ENCODE measurements at regions not wholly inside any gene's neighbourhood (a gene's known extent, or its start where the extent isn't known, plus 50 kb on each side); places are given as distances from the start of the nearest gene placed in this dataset.
"Not testable (repeated sequence)": the region's sequence is repeated elsewhere in the genome, so short reads cannot be mapped to it uniquely, and the experiment has no call there.

DNA sequence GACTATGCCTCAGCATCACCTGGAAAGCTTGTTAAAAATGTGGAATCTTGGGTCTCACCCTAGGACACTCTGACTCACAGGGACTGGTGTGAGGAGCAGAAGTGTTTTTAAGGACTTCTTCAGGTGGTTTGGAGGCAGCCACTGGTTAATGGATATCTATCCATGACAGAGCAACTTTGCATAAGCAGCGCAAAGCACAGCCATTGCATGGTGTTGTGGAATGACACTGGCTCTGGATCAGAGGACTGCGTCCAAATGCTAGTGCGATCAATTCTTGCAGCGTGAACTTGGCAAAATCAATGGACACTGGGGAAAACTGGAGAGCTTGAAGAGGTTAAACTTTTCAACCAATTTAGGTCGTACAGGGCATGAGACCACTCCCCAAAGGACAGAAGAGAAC is 116.8 kb upstream of the FAM78B start:
- no peaks in the 10 kb centered on the region for H3K4me1 ChIP-seq (ENCODE audit: insufficient read depth, low read length)
- no peak overlapping the region for H3K9ac ChIP-seq (ENCODE audit: low read depth, low read length)
- no peaks in the 10 kb centered on the region; the same call in 1 of the 2 replicates for H3K36me3 ChIP-seq (ENCODE audit: insufficient read depth, low read length)

DNA sequence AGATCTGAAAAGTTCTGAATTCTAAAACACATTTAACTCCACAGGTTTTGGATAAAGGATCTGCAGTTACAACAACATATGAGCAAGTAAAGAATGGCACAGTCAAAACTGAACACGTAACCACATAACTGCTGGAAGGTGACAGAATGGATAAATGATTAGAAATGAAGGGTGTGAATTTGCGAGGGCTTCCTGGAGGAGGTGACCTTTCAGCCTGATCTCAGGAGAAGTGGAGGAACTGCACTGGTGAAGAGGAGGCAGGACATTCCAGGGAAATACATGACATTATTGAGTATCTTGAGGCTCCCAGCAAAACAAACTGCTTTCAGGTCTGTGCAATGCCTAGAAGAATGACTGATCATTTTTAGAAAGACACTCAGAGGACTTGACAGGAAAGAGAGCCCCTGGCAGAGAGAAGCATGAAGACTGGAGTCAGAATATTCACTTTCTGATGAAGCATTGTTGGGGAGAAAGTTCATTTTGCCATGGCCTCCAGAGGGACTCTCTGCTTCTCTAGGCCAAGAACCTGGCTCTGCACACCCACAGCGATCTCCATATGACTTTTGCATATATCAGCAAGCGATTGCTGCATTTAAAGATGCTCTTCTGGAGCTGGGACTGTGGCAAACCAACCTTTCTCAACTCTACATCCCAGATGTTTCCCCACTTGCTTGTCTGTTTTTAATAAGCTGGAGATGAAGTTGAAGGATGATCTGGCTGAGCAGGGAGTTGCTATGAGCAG is 122.7 kb upstream of the FAM78B start:
- Histone ChIP-seq H3K36me3 (ENCODE audit: insufficient read depth, low read length) (no peaks in the 10 kb centered on the region), H3K9me3 (ENCODE audit: control insufficient read depth, insufficient read depth, low read length) (no peaks in the 10 kb centered on the region), H3K9ac (ENCODE audit: low read depth, low read length) (no peak overlapping the region), H3K4me1 (ENCODE audit: insufficient read depth, low read length) (no peaks in the 10 kb centered on the region)

More for the DNA sequence above, 116.8 kb upstream of the FAM78B start:
- no peaks in the 10 kb centered on the region for H3K9me3 ChIP-seq (ENCODE audit: control insufficient read depth, insufficient read depth, low read length)

DNA sequence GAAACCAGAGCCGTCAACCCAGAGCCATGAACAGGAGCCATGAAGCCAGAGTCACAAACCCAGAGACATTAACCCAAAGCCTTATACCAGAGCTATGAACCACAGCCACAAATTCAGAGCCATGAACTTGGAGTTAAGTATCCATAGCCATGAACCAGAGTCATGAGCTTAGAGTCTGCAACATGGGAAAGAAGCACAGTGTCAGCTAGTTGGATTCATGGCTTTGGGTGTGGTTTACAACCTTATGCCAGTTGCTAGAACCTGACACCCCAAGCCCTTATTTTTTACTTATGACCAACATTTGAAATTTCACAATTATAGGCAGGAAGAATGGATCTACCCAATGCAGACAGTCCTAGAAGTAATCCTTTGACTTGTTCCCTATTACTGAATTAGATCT is 128.9 kb upstream of the FAM78B start:
- Histone ChIP-seq H3K9me3 (ENCODE audit: control insufficient read depth, insufficient read depth, low read length) (no peaks in the 10 kb centered on the region), H3K9ac (ENCODE audit: low read depth, low read length) (no peak overlapping the region), H3K4me1 (ENCODE audit: insufficient read depth, low read length) (no peaks in the 10 kb centered on the region), H3K36me3 (ENCODE audit: insufficient read depth, low read length) (no peaks in the 10 kb centered on the region)

DNA sequence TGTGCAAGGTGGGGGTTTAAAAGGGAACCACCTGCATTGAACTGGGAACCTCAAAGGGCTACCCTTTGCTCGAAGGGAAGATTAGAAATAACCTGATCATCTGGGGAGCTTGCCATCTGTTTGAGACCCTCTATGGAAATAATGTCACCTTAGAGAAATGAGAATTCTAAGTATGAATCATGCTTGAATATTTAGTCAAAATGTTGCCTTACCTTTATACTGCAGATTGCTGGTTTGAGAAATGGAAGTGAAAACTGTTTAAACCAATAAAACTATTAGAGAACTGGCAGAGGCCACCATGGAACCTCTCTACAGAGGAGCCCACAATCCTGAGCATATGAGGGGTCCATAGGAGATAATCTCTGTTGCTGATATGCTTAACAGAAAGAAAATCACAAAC is 131.2 kb upstream of the FAM78B start:
- Histone ChIP-seq H3K9ac (ENCODE audit: low read depth, low read length) (no peak overlapping the region), H3K4me1 (ENCODE audit: insufficient read depth, low read length) (no peaks in the 10 kb centered on the region), H3K9me3 (ENCODE audit: control insufficient read depth, insufficient read depth, low read length) (no peaks in the 10 kb centered on the region), H3K36me3 (ENCODE audit: insufficient read depth, low read length) (no peaks in the 10 kb centered on the region)

DNA sequence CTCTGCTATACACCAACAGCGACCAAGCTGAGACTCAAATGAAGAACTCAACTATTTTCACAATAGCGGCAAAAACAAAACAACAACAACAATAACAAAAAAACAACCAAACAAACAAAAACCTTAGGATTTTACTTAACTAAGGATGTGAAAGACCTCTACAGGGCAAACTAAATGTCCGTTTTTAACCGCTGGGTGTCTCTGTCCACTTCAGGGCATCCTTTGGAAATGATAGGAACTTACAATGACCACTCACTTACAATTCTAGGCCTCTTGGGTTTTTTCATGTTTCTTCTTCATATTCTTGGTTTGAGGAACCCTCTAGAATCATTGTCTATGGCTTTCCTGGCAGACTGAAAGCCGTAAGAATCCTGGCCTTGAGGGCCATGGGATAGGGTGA is 134.0 kb upstream of the FAM78B start:
- no peaks in the 10 kb centered on the region; the same call in 1 of the 2 replicates for H3K4me1 ChIP-seq (ENCODE audit: insufficient read depth, low read length)

DNA sequence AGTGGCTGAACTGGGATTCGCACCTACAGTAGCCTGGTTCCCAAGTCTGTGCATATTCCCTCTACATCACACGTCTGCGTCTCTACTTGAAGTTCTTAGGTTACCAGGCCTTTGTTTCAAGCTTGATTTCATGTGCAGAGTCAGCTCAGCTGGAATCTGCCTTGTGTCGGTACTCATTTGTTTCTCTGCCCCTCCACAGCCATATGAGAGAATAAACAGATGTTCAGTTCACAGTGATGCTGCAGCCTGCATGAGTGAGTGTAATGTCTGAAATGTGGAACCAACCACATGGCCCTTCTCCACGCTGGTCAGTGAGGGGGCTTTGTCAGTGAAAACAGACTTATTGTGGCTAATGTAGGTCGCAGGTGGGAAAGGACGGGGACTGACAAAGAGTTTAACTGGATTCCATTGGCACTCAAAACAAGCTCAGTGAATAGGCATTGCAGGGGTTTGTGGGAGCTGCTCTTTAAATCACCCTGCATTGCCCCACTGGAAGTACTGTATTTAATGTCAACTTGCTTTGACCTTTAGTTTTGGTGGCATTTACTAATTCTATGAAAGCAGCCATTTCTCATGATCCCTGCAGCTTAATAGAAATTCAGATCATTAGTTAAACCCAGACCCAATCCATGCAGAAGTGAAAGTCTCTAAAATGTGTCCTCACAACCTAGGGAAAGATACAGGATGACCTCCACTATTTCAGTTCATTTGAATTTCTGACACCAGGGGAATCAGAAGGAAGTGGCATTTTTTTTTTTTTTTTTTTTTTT is 136.4 kb upstream of the FAM78B start:
- Histone ChIP-seq H3K9me3 (ENCODE audit: control insufficient read depth, insufficient read depth, low read length) (no peaks in the 10 kb centered on the region), H3K4me1 (ENCODE audit: insufficient read depth, low read length) (no peaks in the 10 kb centered on the region; the same call in 1 of the 2 replicates), H3K9ac (ENCODE audit: low read depth, low read length) (no peak overlapping the region), H3K36me3 (ENCODE audit: insufficient read depth, low read length) (no peaks in the 10 kb centered on the region)

More for the DNA sequence above, 134.0 kb upstream of the FAM78B start:
- H3K9me3 ChIP-seq (ENCODE audit: control insufficient read depth, insufficient read depth, low read length) = no peaks in the 10 kb centered on the region
- H3K9ac ChIP-seq (ENCODE audit: low read depth, low read length) = no peak overlapping the region
- no peaks in the 10 kb centered on the region for H3K36me3 ChIP-seq (ENCODE audit: insufficient read depth, low read length)

DNA sequence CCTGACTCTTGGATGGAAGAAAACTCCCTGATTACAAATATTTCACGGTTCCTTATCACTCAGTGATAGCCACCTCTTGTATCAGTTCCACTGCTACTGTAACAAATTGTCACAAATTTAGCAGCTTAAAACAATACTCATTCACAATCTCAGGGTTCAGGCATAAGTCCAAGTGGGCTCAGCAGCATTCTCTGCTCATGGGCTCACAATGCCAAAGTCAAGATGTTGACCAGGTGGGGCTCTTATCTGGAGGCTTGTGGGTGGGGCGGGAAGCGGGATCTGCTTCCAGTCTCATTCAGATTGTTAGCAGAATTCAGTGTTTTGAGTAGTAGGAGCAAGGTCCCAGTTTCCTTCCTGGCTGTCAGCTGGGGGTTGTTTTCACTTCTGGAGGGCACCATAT is 137.3 kb upstream of the FAM78B start:
- Histone ChIP-seq H3K9me3 (ENCODE audit: control insufficient read depth, insufficient read depth, low read length) (no peaks in the 10 kb centered on the region), H3K36me3 (ENCODE audit: insufficient read depth, low read length) (no peaks in the 10 kb centered on the region), H3K4me1 (ENCODE audit: insufficient read depth, low read length) (no peaks in the 10 kb centered on the region; the same call in 1 of the 2 replicates), H3K9ac (ENCODE audit: low read depth, low read length) (no peak overlapping the region)

DNA sequence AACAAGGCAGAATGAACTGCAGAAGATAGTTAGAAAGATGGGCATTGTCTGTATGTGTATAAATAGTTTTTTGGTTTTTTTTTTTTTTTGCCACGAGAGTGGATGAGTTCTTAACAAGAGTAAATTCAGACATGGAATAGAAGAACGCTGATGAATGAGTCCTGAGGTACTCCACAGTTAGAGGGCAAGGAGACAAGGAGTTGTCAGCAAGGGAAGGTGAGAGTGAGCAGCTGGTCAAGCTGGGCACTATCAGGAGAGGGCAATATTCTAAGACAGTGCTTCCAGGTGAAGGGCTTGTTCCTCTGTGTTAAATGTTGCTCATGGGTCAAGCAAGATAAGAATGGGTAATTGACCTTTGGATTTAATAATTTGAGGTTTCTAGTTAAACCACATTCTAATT is 138.6 kb upstream of the FAM78B start:
- no peaks in the 10 kb centered on the region for H3K36me3 ChIP-seq (ENCODE audit: insufficient read depth, low read length)
- no peak overlapping the region for H3K9ac ChIP-seq (ENCODE audit: low read depth, low read length)
- no peaks in the 10 kb centered on the region; the same call in 1 of the 2 replicates for H3K4me1 ChIP-seq (ENCODE audit: insufficient read depth, low read length)
- no peaks in the 10 kb centered on the region for H3K9me3 ChIP-seq (ENCODE audit: control insufficient read depth, insufficient read depth, low read length)

DNA sequence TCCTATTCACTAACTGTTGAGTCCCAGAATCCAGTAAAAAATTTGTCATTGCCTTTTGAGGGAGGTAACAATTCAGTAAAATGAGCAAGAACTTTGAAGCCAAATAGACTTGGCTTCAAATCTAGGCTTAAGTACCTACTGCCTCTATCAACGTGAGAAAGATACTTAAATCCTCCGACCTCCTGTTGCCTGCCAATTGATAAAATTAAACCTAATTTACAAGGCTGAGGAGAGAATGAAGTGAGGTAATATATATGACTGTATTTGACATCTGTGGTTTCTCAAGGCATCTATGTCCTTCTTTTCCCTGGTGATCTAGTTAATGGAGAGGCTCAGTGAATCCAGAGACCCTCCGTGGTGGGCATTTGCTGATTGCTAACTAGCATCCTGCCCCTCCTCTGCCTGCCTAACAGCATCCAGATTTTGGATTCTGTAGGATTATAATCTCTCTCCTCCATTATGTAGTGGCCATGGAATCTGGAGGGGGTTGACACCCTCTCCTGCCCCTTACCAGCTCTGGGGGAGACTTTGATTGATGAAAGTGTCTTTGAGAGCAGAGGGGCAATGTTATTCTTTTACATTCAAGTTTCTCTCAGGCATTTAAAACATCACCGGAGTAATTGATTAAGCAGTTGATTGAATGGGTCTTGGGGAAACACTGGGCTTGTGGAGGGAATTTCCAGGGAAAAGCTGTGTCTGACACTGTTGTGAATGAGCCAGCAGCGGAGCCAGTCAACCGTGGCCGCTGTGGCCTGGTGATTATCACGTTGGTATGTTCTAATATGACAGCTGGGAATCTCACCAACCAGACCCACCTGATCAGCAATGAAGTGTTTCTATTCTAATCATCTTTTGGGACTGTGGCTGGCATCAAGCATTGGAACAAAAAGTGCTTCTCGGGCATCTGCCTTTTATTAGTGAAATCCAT is 140.7 kb upstream of the FAM78B start:
- no peaks in the 10 kb centered on the region for H3K36me3 ChIP-seq (ENCODE audit: insufficient read depth, low read length)
- no peaks in the 10 kb centered on the region; the same call in 1 of the 2 replicates for H3K4me1 ChIP-seq (ENCODE audit: insufficient read depth, low read length)
- no peaks in the 10 kb centered on the region for H3K9me3 ChIP-seq (ENCODE audit: control insufficient read depth, insufficient read depth, low read length)
- no peak overlapping the region for H3K9ac ChIP-seq (ENCODE audit: low read depth, low read length)

DNA sequence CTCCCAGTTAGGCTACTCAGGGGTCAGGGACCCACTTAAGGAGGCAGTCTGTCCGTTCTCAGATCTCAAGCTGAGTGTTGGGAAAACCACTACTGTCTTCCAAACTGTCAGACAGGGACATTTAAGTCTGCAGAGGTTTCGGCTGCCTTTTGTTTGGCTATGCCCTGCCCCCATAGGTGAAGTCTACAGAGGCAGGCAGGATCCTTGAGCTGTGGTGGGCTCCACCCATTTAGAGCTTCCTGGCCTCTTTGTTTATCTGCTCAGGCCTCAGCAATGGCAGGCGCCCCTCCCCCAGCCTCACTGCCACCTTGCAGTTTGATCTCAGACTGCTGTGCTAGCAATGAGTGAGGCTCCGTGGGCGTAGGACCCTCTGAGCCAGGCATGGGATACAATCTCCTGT is 149.5 kb upstream of the FAM78B start:
- not testable (repeated sequence) for H3K9ac ChIP-seq (ENCODE audit: low read depth, low read length); H3K4me1 ChIP-seq (ENCODE audit: insufficient read depth, low read length); H3K36me3 ChIP-seq (ENCODE audit: insufficient read depth, low read length); H3K9me3 ChIP-seq (ENCODE audit: control insufficient read depth, insufficient read depth, low read length)

DNA sequence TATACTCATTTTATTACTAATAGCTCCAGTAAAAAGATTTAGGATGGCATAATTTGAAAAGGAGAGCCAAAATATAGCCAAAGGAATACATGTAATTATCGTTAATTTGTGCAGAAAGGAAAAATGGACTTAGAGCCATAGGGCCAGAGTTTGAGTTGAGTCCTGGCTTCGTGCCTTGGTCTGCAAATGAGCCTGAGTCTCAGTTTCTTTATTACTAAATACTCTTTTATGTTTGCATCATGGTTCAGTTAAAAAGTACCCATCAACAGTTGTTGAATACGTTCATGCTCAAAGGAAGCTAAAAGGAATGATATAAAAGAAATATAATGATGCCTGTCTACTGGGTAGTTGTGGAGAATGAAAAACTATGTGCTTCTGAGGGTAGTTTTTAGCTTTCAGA is 155.7 kb upstream of the FAM78B start:
- H3K36me3 ChIP-seq (ENCODE audit: insufficient read depth, low read length) = no peaks in the 10 kb centered on the region
- no peaks in the 10 kb centered on the region for H3K4me1 ChIP-seq (ENCODE audit: insufficient read depth, low read length)
- no peaks in the 10 kb centered on the region for H3K9me3 ChIP-seq (ENCODE audit: control insufficient read depth, insufficient read depth, low read length)

DNA sequence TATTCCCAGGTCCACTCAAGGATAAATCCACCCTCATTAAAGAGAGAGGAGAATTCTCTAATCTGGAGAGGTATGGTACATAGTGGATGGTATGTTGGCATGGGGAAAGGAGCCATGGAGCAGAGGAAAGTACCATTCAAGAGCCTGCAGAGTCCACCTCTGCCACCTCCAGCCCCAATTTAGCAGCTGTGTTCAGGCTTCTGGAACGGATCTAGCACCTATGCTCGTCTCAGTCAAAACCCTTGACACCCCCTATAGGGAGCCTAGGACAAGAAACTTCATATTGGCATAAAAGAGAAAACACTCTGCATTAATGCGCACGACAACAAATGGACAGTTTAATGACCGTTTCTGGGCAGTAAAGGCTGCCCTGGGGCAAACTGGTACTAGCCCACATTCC is 161.1 kb upstream of the FAM78B start:
- no peaks in the 10 kb centered on the region; the same call in 1 of the 2 replicates for H3K4me1 ChIP-seq (ENCODE audit: insufficient read depth, low read length)
- no peaks in the 10 kb centered on the region for H3K36me3 ChIP-seq (ENCODE audit: insufficient read depth, low read length)
- H3K9me3 ChIP-seq (ENCODE audit: control insufficient read depth, insufficient read depth, low read length) = no peaks in the 10 kb centered on the region
- H3K9ac ChIP-seq (ENCODE audit: low read depth, low read length) = no peak overlapping the region

More for the DNA sequence above, 155.7 kb upstream of the FAM78B start:
- H3K9ac ChIP-seq (ENCODE audit: low read depth, low read length) = no peak overlapping the region

DNA sequence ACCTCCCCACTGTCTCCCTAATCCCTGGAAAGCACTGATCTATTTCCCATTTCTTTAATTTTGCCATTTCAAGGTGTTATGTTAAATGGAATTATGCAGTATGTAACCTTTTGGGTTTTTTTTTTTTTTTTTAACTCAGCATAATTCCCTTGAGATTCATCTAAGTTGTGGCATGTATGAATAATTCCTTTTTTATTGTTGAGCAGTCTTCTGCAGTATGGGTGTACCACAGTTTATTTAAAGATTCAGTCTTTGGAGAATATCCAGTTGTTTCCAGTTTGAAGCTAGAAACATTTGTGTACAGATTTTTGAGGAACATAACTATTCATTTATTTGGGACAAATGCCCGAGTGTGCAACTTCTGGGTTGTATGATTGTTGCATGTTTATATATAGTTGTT is 162.2 kb upstream of the FAM78B start:
- Histone ChIP-seq H3K9ac (ENCODE audit: low read depth, low read length) (no peak overlapping the region), H3K4me1 (ENCODE audit: insufficient read depth, low read length) (no peaks in the 10 kb centered on the region; the same call in 1 of the 2 replicates), H3K36me3 (ENCODE audit: insufficient read depth, low read length) (no peaks in the 10 kb centered on the region), H3K9me3 (ENCODE audit: control insufficient read depth, insufficient read depth, low read length) (no peaks in the 10 kb centered on the region)

DNA sequence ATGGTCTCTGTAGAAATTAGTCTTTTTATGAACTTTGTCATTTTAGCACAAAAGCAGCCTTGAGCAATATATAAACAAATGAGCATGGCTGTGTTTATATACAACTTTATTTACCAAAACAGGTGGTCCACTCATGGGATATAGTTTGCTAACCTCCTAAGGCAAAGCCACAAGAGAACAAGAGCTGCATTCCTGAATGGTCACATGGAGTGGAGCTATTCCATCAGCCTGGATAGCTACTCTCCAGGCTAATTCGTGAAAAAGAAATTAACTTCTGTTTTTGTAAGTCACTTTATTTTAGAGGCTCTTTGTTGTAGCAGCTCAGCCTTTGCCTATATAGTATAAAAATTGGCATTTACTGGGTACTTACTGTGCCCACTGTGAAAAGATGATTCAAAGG is 163.3 kb upstream of the FAM78B start:
- Histone ChIP-seq H3K4me1 (ENCODE audit: insufficient read depth, low read length) (no peaks in the 10 kb centered on the region; the same call in 1 of the 2 replicates), H3K9me3 (ENCODE audit: control insufficient read depth, insufficient read depth, low read length) (no peaks in the 10 kb centered on the region), H3K9ac (ENCODE audit: low read depth, low read length) (no peak overlapping the region), H3K36me3 (ENCODE audit: insufficient read depth, low read length) (no peaks in the 10 kb centered on the region)
